SK-N-MC (cell line): ENCODE measurements at regions not wholly inside any gene's neighbourhood (a gene's known extent, or its start where the extent isn't known, plus 50 kb on each side); places are given as distances from the start of the nearest gene placed in this dataset.
"Not testable (repeated sequence)": the region's sequence is repeated elsewhere in the genome, so short reads cannot be mapped to it uniquely, and the experiment has no call there.

Source experiments
- DNase-seq: peaks from one replicate; pipeline ENCODE4 v3.0.0-alpha.2; 2011; ENCODE audit warnings: low read depth, low spot score
- H3K27ac ChIP-seq: fragments of 200-600 bp; sonication (generic); 2 replicates; pipeline ENCODE4 v1.5.1; 2016; ENCODE audit warnings: mixed run types
- H3K36me3 ChIP-seq: fragments of 200-600 bp; sonication (generic); 2 replicates; pipeline ENCODE4 v1.6.1; 2017; ENCODE audit warnings: antibody characterized with exemption, low read length, mixed read lengths; ENCODE audit not compliant: insufficient read depth
- H3K4me3 ChIP-seq: fragments of 200-600 bp; sonication (generic); 2 replicates; pipeline ENCODE4 v1.5.1; 2016
- H3K9ac ChIP-seq: fragments of 200-600 bp; sonication (generic); 2 replicates; pipeline ENCODE4 v1.8.0; 2017; ENCODE audit warnings: mixed run types, mixed read lengths; ENCODE audit not compliant: insufficient read length
- H3K9me3 ChIP-seq: fragments of 200-600 bp; sonication (generic); 2 replicates; pipeline ENCODE4 v1.6.1; 2017; ENCODE audit warnings: low read depth, mild to moderate bottlenecking, antibody characterized with exemption, low read length, moderate library complexity, mixed read lengths
- EZH2 ChIP-seq: fragments of 200-600 bp; sonication (generic); IDR thresholded peaks from one replicate; pipeline ENCODE4 v1.6.1; 2017; ENCODE audit warnings: antibody characterized with exemption
- FOXP2 ChIP-seq: optimal IDR thresholded peaks from 2 replicates; pipeline ENCODE3; 2011; ENCODE audit warnings: mild to moderate bottlenecking, moderate library complexity; ENCODE audit not compliant: insufficient read depth; ENCODE audit errors: extremely low read length, control extremely low read depth
- POLR2AphosphoS5 ChIP-seq: IDR thresholded peaks from 2 replicates; pipeline ENCODE4 v1.6.1; 2012; ENCODE audit warnings: mild to moderate bottlenecking, low read depth, low read length, borderline replicate concordance

- Histone ChIP-seq H3K9me3 (no peaks in the 10 kb centered on the region), H3K4me3 (no peak overlapping the region), H3K9ac (no peak overlapping the region), H3K27ac (no peak overlapping the region), H3K36me3 (no peaks in the 10 kb centered on the region)
- peak; percentile 6 for DNase-seq
- TF ChIP-seq POLR2AphosphoS5 (no peak), EZH2 (no peak), FOXP2 (no peak)
Measured at GRCh38 chr14:30375296-30375892, 183.6 kb upstream of the G2E3 start.

GRCh38 chr14:30381861-30382480, 177.0 kb upstream of the G2E3 start:
- TF ChIP-seq POLR2AphosphoS5, result no peak
- no peak for TF ChIP-seq FOXP2
- no peak for TF ChIP-seq EZH2
- no peak for DNase-seq
- H3K9ac ChIP-seq, result no peak overlapping the region
- H3K36me3 ChIP-seq, result no peaks in the 10 kb centered on the region
- H3K9me3 ChIP-seq, result no peaks in the 10 kb centered on the region
- H3K27ac ChIP-seq, result no peak overlapping the region
- no peak overlapping the region for H3K4me3 ChIP-seq

GRCh38 chr14:30385925-30386324, 173.0 kb upstream of the G2E3 start:
- no peak for TF ChIP-seq EZH2
- no peak for TF ChIP-seq POLR2AphosphoS5
- no peak for TF ChIP-seq FOXP2
- no peak for DNase-seq
- H3K36me3 ChIP-seq, result no peaks in the 10 kb centered on the region
- no peak overlapping the region for H3K4me3 ChIP-seq
- H3K9me3 ChIP-seq, result no peaks in the 10 kb centered on the region
- H3K9ac ChIP-seq, result no peak overlapping the region
- no peak overlapping the region for H3K27ac ChIP-seq

GRCh38 chr14:30387871-30388270, 171.1 kb upstream of the G2E3 start:
- TF ChIP-seq EZH2, result no peak
- no peak for TF ChIP-seq POLR2AphosphoS5
- no peak for TF ChIP-seq FOXP2
- no peak for DNase-seq
- Histone ChIP-seq H3K9ac (no peak overlapping the region), H3K9me3 (no peaks in the 10 kb centered on the region), H3K36me3 (no peaks in the 10 kb centered on the region), H3K27ac (no peak overlapping the region), H3K4me3 (no peak overlapping the region)

- no peaks in the 10 kb centered on the region for H3K36me3 ChIP-seq
- no peak overlapping the region for H3K9ac ChIP-seq
- no peak for TF ChIP-seq EZH2
- no peak for TF ChIP-seq FOXP2
- no peak for TF ChIP-seq POLR2AphosphoS5
- H3K9me3 ChIP-seq, result no peaks in the 10 kb centered on the region
- no peak overlapping the region for H3K27ac ChIP-seq
- no peak for DNase-seq
- H3K4me3 ChIP-seq, result no peak overlapping the region
Measured at GRCh38 chr14:30389134-30389876, 169.7 kb upstream of the G2E3 start.

- Histone ChIP-seq H3K4me3 (no peak overlapping the region), H3K9ac (no peak overlapping the region), H3K36me3 (no peaks in the 10 kb centered on the region), H3K27ac (no peak overlapping the region), H3K9me3 (no peaks in the 10 kb centered on the region)
- no peak for DNase-seq
- no peak for TF ChIP-seq EZH2
- TF ChIP-seq POLR2AphosphoS5, result no peak
- TF ChIP-seq FOXP2, result no peak
Measured at GRCh38 chr14:30389877-30390385, 169.0 kb upstream of the G2E3 start.

- H3K9me3 ChIP-seq, result no peaks in the 10 kb centered on the region
- DNase-seq, result no peak
- H3K27ac ChIP-seq, result no peak overlapping the region
- no peaks in the 10 kb centered on the region for H3K36me3 ChIP-seq
- no peak overlapping the region for H3K4me3 ChIP-seq
- H3K9ac ChIP-seq, result no peak overlapping the region
- TF ChIP-seq FOXP2, result no peak
- TF ChIP-seq EZH2, result no peak
- no peak for TF ChIP-seq POLR2AphosphoS5
Measured at GRCh38 chr14:30395065-30395464, 163.9 kb upstream of the G2E3 start.

GRCh38 chr14:30402846-30403245, 156.1 kb upstream of the G2E3 start:
- Histone ChIP-seq H3K36me3 (no peaks in the 10 kb centered on the region), H3K9me3 (no peaks in the 10 kb centered on the region), H3K9ac (no peak overlapping the region), H3K4me3 (no peak overlapping the region), H3K27ac (no peak overlapping the region)
- no peak for TF ChIP-seq EZH2
- TF ChIP-seq POLR2AphosphoS5, result no peak
- TF ChIP-seq FOXP2, result no peak
- DNase-seq, result no peak

- no peak for DNase-seq
- H3K9ac ChIP-seq, result no peak overlapping the region
- TF ChIP-seq FOXP2 (no peak), EZH2 (no peak), POLR2AphosphoS5 (no peak)
- H3K27ac ChIP-seq, result no peak overlapping the region
- H3K4me3 ChIP-seq, result no peak overlapping the region
- H3K36me3 ChIP-seq, result no peaks in the 10 kb centered on the region
- no peaks in the 10 kb centered on the region for H3K9me3 ChIP-seq
Measured at GRCh38 chr14:30403791-30404190, 155.2 kb upstream of the G2E3 start.

- H3K36me3 ChIP-seq, DNase-seq, H3K4me3 ChIP-seq, H3K9me3 ChIP-seq, H3K27ac ChIP-seq, H3K9ac ChIP-seq: not testable (repeated sequence)
Measured at GRCh38 chr14:30409508-30410015, 149.4 kb upstream of the G2E3 start.
